ENCODE measurements at regions not wholly inside any gene's neighbourhood (a gene's known extent, or its start where the extent isn't known, plus 50 kb on each side); places are given as distances from the start of the nearest gene placed in this dataset.

GRCh38 chr7:42506097-42506496 lies 269.1 kb upstream of the GLI3 start:
- DNase-seq (ENCODE audit: low read depth in 3 of 3, low spot score in 1 of 3): no peak

- no peak for DNase-seq (ENCODE audit: low read depth in 3 of 3, low spot score in 1 of 3)
Observed at GRCh38 chr7:42502022-42502421, 265.0 kb upstream of the GLI3 start.

- no peak for DNase-seq (ENCODE audit: low read depth in 3 of 3, low spot score in 1 of 3)
Observed at GRCh38 chr7:42495256-42495655, 258.2 kb upstream of the GLI3 start.

- no peak for DNase-seq (ENCODE audit: low read depth in 3 of 3, low spot score in 1 of 3)
Observed at GRCh38 chr7:42494736-42495135, 257.7 kb upstream of the GLI3 start.

- DNase-seq (ENCODE audit: low read depth in 3 of 3, low spot score in 1 of 3): no peak
Observed at GRCh38 chr7:42494199-42494710, 257.2 kb upstream of the GLI3 start.

- no peak for DNase-seq (ENCODE audit: low read depth in 3 of 3, low spot score in 1 of 3)
Observed at GRCh38 chr7:42493436-42494198, 256.6 kb upstream of the GLI3 start.

GRCh38 chr7:42492920-42493319 lies 255.9 kb upstream of the GLI3 start:
- DNase-seq (ENCODE audit: low read depth in 3 of 3, low spot score in 1 of 3): no peak

GRCh38 chr7:42491106-42491505 lies 254.1 kb upstream of the GLI3 start:
- DNase-seq (ENCODE audit: low read depth in 3 of 3, low spot score in 1 of 3): no peak

GRCh38 chr7:42489299-42489698 lies 252.3 kb upstream of the GLI3 start:
- DNase-seq (ENCODE audit: low read depth in 3 of 3, low spot score in 1 of 3): no peak

GRCh38 chr7:42485301-42485766 lies 248.3 kb upstream of the GLI3 start:
- DNase-seq (ENCODE audit: low read depth in 3 of 3, low spot score in 1 of 3): no peak

GRCh38 chr7:42483886-42484285 lies 246.9 kb upstream of the GLI3 start:
- no peak for DNase-seq (ENCODE audit: low read depth in 3 of 3, low spot score in 1 of 3)

GRCh38 chr7:42479816-42480633 lies 243.0 kb upstream of the GLI3 start:
- DNase-seq (ENCODE audit: low read depth in 3 of 3, low spot score in 1 of 3): no peak

GRCh38 chr7:42479452-42479815 lies 242.4 kb upstream of the GLI3 start:
- no peak for DNase-seq (ENCODE audit: low read depth in 3 of 3, low spot score in 1 of 3)

GRCh38 chr7:42478717-42479116 lies 241.7 kb upstream of the GLI3 start:
- DNase-seq (ENCODE audit: low read depth in 3 of 3, low spot score in 1 of 3): no peak

- DNase-seq (ENCODE audit: low read depth in 3 of 3, low spot score in 1 of 3): no peak
Observed at GRCh38 chr7:42476255-42476654, 239.2 kb upstream of the GLI3 start.

- DNase-seq (ENCODE audit: low read depth in 3 of 3, low spot score in 1 of 3): no peak
Observed at GRCh38 chr7:42475082-42475481, 238.1 kb upstream of the GLI3 start.

- no peak for DNase-seq (ENCODE audit: low read depth in 3 of 3, low spot score in 1 of 3)
Observed at GRCh38 chr7:42473099-42473498, 236.1 kb upstream of the GLI3 start.

- no peak for DNase-seq (ENCODE audit: low read depth in 3 of 3, low spot score in 1 of 3)
Observed at GRCh38 chr7:42471573-42472174, 234.7 kb upstream of the GLI3 start.

- no peak for DNase-seq (ENCODE audit: low read depth in 3 of 3, low spot score in 1 of 3)
Observed at GRCh38 chr7:42469341-42469740, 232.3 kb upstream of the GLI3 start.

- no peak for DNase-seq (ENCODE audit: low read depth in 3 of 3, low spot score in 1 of 3)
Observed at GRCh38 chr7:42468471-42468870, 231.5 kb upstream of the GLI3 start.

GRCh38 chr7:42461537-42461936 lies 224.5 kb upstream of the GLI3 start:
- DNase-seq (ENCODE audit: low read depth in 3 of 3, low spot score in 1 of 3): no peak

- no peak for DNase-seq (ENCODE audit: low read depth in 3 of 3, low spot score in 1 of 3)
Observed at GRCh38 chr7:42460933-42461332, 223.9 kb upstream of the GLI3 start.

Data from stimulated activated CD4-positive, alpha-beta T cell treated with anti-CD3 and anti-CD28 coated beads, TNF-alpha, amount 100 ng/mL, for 1 hour (primary cell).